ENCODE measurements at regions not wholly inside any gene's neighbourhood (a gene's known extent, or its start where the extent isn't known, plus 50 kb on each side); places are given as distances from the start of the nearest gene placed in this dataset.

- no peak for DNase-seq
These were observed 126.9 kb downstream of the IPMK start for GRCh38 chr10:58140691-58141347.

GRCh38 chr10:58140054-58140453 lies 127.6 kb downstream of the IPMK start:
- no peak for DNase-seq

- no peak for DNase-seq
These were observed 129.9 kb downstream of the IPMK start for GRCh38 chr10:58137813-58138212.

- no peak for DNase-seq
These were observed 152.3 kb downstream of the IPMK start for GRCh38 chr10:58115218-58116050.

- DNase-seq, result no peak
These were observed 158.0 kb downstream of the IPMK start for GRCh38 chr10:58109731-58110130.

- DNase-seq, result no peak
These were observed 160.2 kb downstream of the IPMK start for GRCh38 chr10:58107506-58107905.

GRCh38 chr10:58106211-58107035 lies 161.3 kb downstream of the IPMK start:
- no peak for DNase-seq

- DNase-seq, result no peak
These were observed 163.3 kb downstream of the IPMK start for GRCh38 chr10:58104351-58104751.

GRCh38 chr10:58102897-58103296 lies 164.8 kb downstream of the IPMK start:
- DNase-seq, result no peak

- no peak for DNase-seq
These were observed 166.0 kb downstream of the IPMK start for GRCh38 chr10:58101682-58102081.

- DNase-seq, result no peak
These were observed 172.5 kb downstream of the IPMK start for GRCh38 chr10:58094985-58095718.

GRCh38 chr10:58091886-58092285 lies 175.8 kb downstream of the IPMK start:
- no peak for DNase-seq

GRCh38 chr10:58089739-58090138 lies 178.0 kb downstream of the IPMK start:
- DNase-seq, result no peak

GRCh38 chr10:58087896-58088295 lies 179.8 kb downstream of the IPMK start:
- DNase-seq, result no peak

GRCh38 chr10:58086763-58087150 lies 180.9 kb downstream of the IPMK start:
- DNase-seq, result no peak

- DNase-seq, result no peak
These were observed 181.4 kb downstream of the IPMK start for GRCh38 chr10:58086144-58086762.

- no peak for DNase-seq
These were observed 185.4 kb downstream of the IPMK start for GRCh38 chr10:58082248-58082647.

- DNase-seq, result no peak
These were observed 186.3 kb downstream of the IPMK start for GRCh38 chr10:58081353-58081752.

- DNase-seq, result no peak
These were observed 188.2 kb downstream of the IPMK start for GRCh38 chr10:58079461-58079860.

- DNase-seq, result no peak
These were observed 195.1 kb downstream of the IPMK start for GRCh38 chr10:58072634-58073033.

- no peak for DNase-seq
These were observed 196.7 kb downstream of the IPMK start for GRCh38 chr10:58070956-58071355.

GRCh38 chr10:58068809-58069208 lies 198.9 kb downstream of the IPMK start:
- DNase-seq, result no peak

Data from activated CD4-positive, alpha-beta T cell treated with anti-CD3 and anti-CD28 coated beads, Interleukin-2, Interleukin-6, amounts not matched to agents 100 ng/mL and 50 ng/mL, durations not matched to agents 16 hours and 8 hours (primary cell).